Keratinocyte (primary cell): ENCODE measurements at regions not wholly inside any gene's neighbourhood (a gene's known extent, or its start where the extent isn't known, plus 50 kb on each side); places are given as distances from the start of the nearest gene placed in this dataset.
A peak's percentile ranks its signal among the peaks of the same experiment; 100 is the strongest.

ENCODE experiments used
- DNase-seq: peaks from one replicate; pipeline ENCODE4 v3.0.0-alpha.2; 2011; ENCODE audit warnings: low read depth, missing footprints, low spot score
- FAIRE-seq: peaks from 2 replicates; lab custom pipeline; 2011; peaks lifted over from hg19 to GRCh38; lab: Jason Lieb, UNC
- H2AFZ ChIP-seq: 2 replicates; pipeline ENCODE4 v1.6.0; 2012; ENCODE audit warnings: low read length, control low read depth, inconsistent platforms; ENCODE audit not compliant: control insufficient read depth
- H3K27ac ChIP-seq: 2 replicates; pipeline ENCODE4 v1.5.1; 2011; ENCODE audit warnings: low read length; ENCODE audit not compliant: control insufficient read depth, insufficient read depth
- H3K27me3 ChIP-seq: 3 replicates; pipeline ENCODE4 v1.6.0; 2011; ENCODE audit warnings: low read length; ENCODE audit not compliant: control insufficient read depth, insufficient read depth; ENCODE audit errors: extremely low read depth
- H3K36me3 ChIP-seq, 2 experiments: 2 replicates in 1 of 2; 3 replicates in 1 of 2; pipeline ENCODE4 v1.5.1; 2011; ENCODE audit warnings: low read length in 2 of 2, mild to moderate bottlenecking in 1 of 2; ENCODE audit not compliant: control insufficient read depth in 2 of 2, insufficient read depth in 2 of 2; ENCODE audit errors: extremely low read depth in 1 of 2
- H3K4me1 ChIP-seq: 3 replicates; pipeline ENCODE4 v1.5.1; 2011; ENCODE audit warnings: low read length; ENCODE audit not compliant: control insufficient read depth, insufficient read depth; ENCODE audit errors: extremely low read depth
- H3K4me2 ChIP-seq: 3 replicates; pipeline ENCODE4 v1.6.0; 2011; ENCODE audit warnings: low read depth, low read length; ENCODE audit not compliant: control insufficient read depth, insufficient read depth; ENCODE audit errors: extremely low read depth
- H3K4me3 ChIP-seq, 3 experiments: fragments of 200-600 bp in 1 of 3; sonication (generic) in 1 of 3; 2 replicates in 2 of 3; 3 replicates in 1 of 3; pipeline ENCODE4 v1.5.1; 2011 to 2016; ENCODE audit warnings: low read length in 3 of 3, mild to moderate bottlenecking in 3 of 3, control low read depth in 2 of 3, inconsistent platforms in 1 of 3, low read depth in 1 of 3, mixed read lengths in 1 of 3, mixed run types in 1 of 3, moderate library complexity in 1 of 3; ENCODE audit not compliant: control insufficient read depth in 2 of 3, insufficient read depth in 2 of 3; ENCODE audit errors: extremely low read depth in 1 of 3
- H3K79me2 ChIP-seq: 2 replicates; pipeline ENCODE4 v1.6.0; 2012; ENCODE audit warnings: low read length; ENCODE audit not compliant: control insufficient read depth, insufficient read depth
- H3K9ac ChIP-seq: 3 replicates; pipeline ENCODE4 v1.6.0; 2011; ENCODE audit warnings: low read length; ENCODE audit not compliant: control insufficient read depth, insufficient read depth; ENCODE audit errors: extremely low read depth
- H3K9me1 ChIP-seq: 3 replicates; pipeline ENCODE4 v1.6.0; 2011; ENCODE audit warnings: low read length; ENCODE audit not compliant: control insufficient read depth, insufficient read depth; ENCODE audit errors: extremely low read depth
- H3K9me3 ChIP-seq: 2 replicates; pipeline ENCODE4 v1.5.1; 2012; ENCODE audit warnings: low read depth, low read length; ENCODE audit not compliant: control insufficient read depth
- H4K20me1 ChIP-seq: 3 replicates; pipeline ENCODE4 v1.6.0; 2011; ENCODE audit warnings: low read length; ENCODE audit not compliant: control insufficient read depth, insufficient read depth; ENCODE audit errors: extremely low read depth
- CTCF ChIP-seq, 3 experiments: IDR thresholded peaks in 1 of 3; conservative IDR thresholded peaks in 1 of 3; optimal IDR thresholded peaks in 1 of 3; 2 replicates in 2 of 3; 3 replicates in 1 of 3; pipeline versions ENCODE3 to v1.5.1; 2011; ENCODE audit warnings: low read length in 3 of 3, mild to moderate bottlenecking in 3 of 3, moderate library complexity in 2 of 3, control low read depth in 1 of 3, inconsistent platforms in 1 of 3; ENCODE audit not compliant: insufficient read depth in 2 of 3; ENCODE audit errors: extremely low read depth in 1 of 3
- EZH2 ChIP-seq: IDR thresholded peaks from one replicate; pipeline ENCODE4 v1.6.1; 2012; ENCODE audit warnings: inconsistent platforms, mild to moderate bottlenecking, low read length, moderate library complexity
- dilution Hi-C: fragments of 300-500 bp; cut with MboI; formaldehyde crosslinking; loops from one replicate; pipeline ENCODE4 v1.7.0; 2020; ENCODE audit warnings: low sequenced_read_pairs; ENCODE audit not compliant: extremely low pct_ligation_motif_present
- small RNA-seq, 3 experiments: library from RNA; depleted of rRNA; stranded (forward); fragments of <200 nt; gene quantifications; one replicate each; pipeline ENCODE3, GENCODE V24; 2012; ENCODE audit warnings: low read depth in 3 of 3, low replicate concordance in 1 of 3; ENCODE audit not compliant: insufficient read length in 3 of 3

GRCh38 chr7:155863721-155864151 is 51.5 kb upstream of the SHH start:
- Histone ChIP-seq H3K9me3 (no peaks in the 10 kb centered on the region), H3K36me3 (no peaks in the 10 kb centered on the region), H3K9me1 (no peaks in the 10 kb centered on the region), H3K27ac (no peak overlapping the region), H4K20me1 (no peaks in the 10 kb centered on the region), H3K4me3 (no peak overlapping the region), H3K4me1 (no peaks in the 10 kb centered on the region), H2AFZ (no peak overlapping the region), H3K9ac (no peak overlapping the region), H3K27me3 (no peaks in the 10 kb centered on the region), H3K79me2 (no peaks in the 10 kb centered on the region), H3K4me2 (no peak overlapping the region)
- no peak for DNase-seq
- TF ChIP-seq EZH2 (no peak), CTCF (optimal IDR thresholded peaks at IDR 0.05 in 1 of 3, IDR thresholded peaks at IDR 0.05 in 1 of 3, conservative IDR thresholded peaks at IDR 0.05 in 1 of 3; ENCODE audit: extremely low read depth in 1 of 3, insufficient read depth in 2 of 3, low read length in 3 of 3) (no peak)
- no peak for FAIRE-seq
- dilution Hi-C loops = no loop called here

- no peaks in the 10 kb centered on the region for H3K79me2 ChIP-seq
- DNase-seq (no peak), FAIRE-seq (no peak)
- H3K27ac ChIP-seq = no peak overlapping the region
- no peak for TF ChIP-seq EZH2
- TF ChIP-seq CTCF (optimal IDR thresholded peaks at IDR 0.05 in 1 of 3, IDR thresholded peaks at IDR 0.05 in 1 of 3, conservative IDR thresholded peaks at IDR 0.05 in 1 of 3; ENCODE audit: extremely low read depth in 1 of 3, insufficient read depth in 2 of 3, low read length in 3 of 3) = peak in 1 of 3 experiments; percentile 24
- no peaks in the 10 kb centered on the region for H3K4me1 ChIP-seq
- no peaks in the 10 kb centered on the region for H3K9me1 ChIP-seq
- no peaks in the 10 kb centered on the region for H3K27me3 ChIP-seq
- no peaks in the 10 kb centered on the region for H3K36me3 ChIP-seq
- no peak overlapping the region for H3K4me3 ChIP-seq
- H2AFZ ChIP-seq = no peak overlapping the region
- no peaks in the 10 kb centered on the region for H4K20me1 ChIP-seq
- dilution Hi-C loops = no loop called here
- no peaks in the 10 kb centered on the region for H3K9me3 ChIP-seq
- H3K9ac ChIP-seq = no peak overlapping the region
- H3K4me2 ChIP-seq = no peak overlapping the region
These were observed 50.0 kb upstream of the SHH start for GRCh38 chr7:155862123-155862892.

Small RNA genes lying in the stretch of these regions (small RNA-seq; reads per million reads assigned to genes)
- gene AC093813.1 (0 reads per million in 3 experiments), gene RF00019 (0 reads per million in 3 experiments)
